SKM-1 (cell line): ENCODE measurements at regions not wholly inside any gene's neighbourhood (a gene's known extent, or its start where the extent isn't known, plus 50 kb on each side); places are given as distances from the start of the nearest gene placed in this dataset.
"Not testable (repeated sequence)": the region's sequence is repeated elsewhere in the genome, so short reads cannot be mapped to it uniquely, and the experiment has no call there.

Source experiments
- DNase-seq: peaks from one replicate; lab custom pipeline; 2025; ENCODE audit not compliant: unreplicated experiment; lab: John Stamatoyannopoulos, UW

DNA sequence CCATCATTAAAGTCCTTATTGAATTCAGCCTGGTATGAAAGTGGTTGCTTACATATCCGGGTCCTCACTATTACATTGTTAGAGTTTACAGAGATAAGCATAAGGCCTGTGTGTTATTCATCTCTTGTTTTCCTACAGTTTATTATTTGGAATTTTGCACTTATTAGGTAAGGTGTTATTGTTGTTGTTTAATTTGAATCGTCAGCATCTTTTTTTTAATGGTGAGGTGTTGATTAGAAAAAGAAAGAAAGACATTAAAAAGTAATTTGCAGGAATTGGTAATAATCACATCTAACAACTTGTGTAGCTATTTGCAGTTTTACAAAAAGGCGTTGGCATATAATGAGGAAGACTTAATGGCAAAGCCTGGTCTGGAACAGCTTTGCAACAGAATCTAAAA, 158.6 kb downstream of the SAMD5 start:
- DNase-seq: no peak

GRCh38 chr6:147674099-147674498, 165.6 kb downstream of the SAMD5 start:
- no peak for DNase-seq

- no peak for DNase-seq
Observed at GRCh38 chr6:147674794-147675193, 166.3 kb downstream of the SAMD5 start.

DNA sequence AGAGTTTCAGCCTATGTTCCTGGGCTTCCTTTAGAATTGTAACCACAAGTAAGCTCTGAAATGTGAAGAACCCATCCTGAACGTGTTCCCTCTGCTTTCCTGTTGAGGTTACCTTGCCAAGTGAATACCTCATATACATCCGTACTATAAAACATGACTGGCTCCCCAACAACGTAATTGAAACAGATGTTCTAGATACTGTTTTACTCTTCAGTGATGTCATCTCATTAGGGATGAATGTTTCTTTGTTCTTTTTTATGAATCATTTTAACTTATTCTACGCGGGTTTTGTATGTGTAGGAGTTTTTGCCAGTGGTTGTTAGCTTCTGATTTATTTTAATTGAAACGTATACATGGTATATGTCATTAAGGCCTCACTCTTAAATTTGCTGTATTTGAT, 166.8 kb downstream of the SAMD5 start:
- no peak for DNase-seq

DNA sequence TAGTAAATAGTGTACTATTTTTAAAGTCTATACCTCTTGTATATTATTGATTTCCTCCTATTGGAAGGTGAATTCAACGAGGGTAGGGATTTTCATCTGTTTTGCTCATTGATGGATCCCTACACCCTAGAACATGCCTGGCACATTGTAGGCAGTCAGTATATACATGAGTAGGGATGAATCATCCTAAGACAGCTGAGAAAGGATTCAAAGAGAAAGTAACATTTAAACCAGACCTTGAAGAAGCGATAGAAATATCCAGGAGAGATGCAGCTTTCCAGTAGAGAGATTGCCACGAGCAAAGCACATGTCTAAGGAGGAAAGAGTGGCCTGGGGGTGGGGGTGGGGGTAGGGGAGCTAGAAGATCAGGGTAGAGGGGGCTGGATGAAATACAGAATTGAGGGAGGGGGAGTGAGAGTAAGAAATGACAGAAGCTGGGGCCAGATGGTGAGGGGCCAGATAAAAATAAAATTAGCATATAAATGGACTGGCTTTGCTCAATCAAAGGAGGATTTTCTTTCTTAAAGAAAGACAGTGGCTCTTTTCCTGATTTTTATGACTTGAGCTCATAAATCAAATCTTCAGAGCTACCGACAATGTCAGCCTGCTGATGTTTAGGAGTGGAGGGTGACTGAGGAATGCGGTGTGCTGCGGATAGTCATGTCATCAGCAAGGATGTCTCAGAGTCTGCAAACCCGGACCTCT, 168.2 kb downstream of the SAMD5 start:
- DNase-seq: no peak

DNA sequence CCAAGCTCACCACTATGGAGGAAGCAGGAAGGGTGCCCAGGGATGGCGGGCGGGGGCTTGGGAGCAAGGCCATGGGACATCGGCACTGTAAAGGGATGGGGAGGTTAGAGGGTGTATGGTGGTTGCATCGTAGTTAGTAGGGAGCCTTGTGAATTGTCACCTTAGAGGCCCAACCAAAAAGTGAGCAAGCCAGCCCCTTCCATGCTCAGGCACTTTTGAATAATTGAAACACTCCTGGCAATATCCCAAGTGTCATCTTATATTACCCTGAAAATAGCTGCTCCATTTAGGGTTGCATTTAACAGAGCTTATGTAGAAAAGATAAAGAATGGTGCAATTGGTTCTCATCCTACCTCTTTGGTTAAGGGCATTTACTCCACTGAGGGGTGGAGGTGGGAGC, 169.2 kb downstream of the SAMD5 start:
- DNase-seq: no peak

DNA sequence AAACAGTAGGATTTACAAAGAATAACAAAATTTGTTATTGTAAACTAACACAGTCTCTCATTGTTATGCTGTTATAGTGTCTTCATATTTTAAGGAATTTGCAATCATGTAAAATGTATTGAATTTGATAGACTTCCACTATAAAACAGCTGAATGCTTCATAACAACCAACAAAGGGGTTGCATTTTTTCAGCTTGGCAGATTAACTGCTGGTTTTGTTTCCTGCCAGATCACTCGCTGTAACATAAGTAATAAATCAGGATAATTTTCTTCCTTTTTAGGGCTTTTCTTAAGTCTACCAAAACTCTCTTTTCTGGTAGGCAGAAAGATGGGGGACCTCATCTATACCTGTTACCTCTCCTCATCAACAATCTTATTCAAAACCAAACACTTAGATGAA, 169.8 kb downstream of the SAMD5 start:
- no peak for DNase-seq

- DNase-seq: no peak
Observed at GRCh38 chr6:147684906-147685305, 176.4 kb downstream of the SAMD5 start.

- no peak for DNase-seq
Observed at GRCh38 chr6:147689398-147689797, 180.9 kb downstream of the SAMD5 start.

- no peak for DNase-seq
Observed at GRCh38 chr6:147691446-147691845, 183.0 kb downstream of the SAMD5 start.

- DNase-seq: no peak
Observed at GRCh38 chr6:147693181-147693580, 184.7 kb downstream of the SAMD5 start.

DNA sequence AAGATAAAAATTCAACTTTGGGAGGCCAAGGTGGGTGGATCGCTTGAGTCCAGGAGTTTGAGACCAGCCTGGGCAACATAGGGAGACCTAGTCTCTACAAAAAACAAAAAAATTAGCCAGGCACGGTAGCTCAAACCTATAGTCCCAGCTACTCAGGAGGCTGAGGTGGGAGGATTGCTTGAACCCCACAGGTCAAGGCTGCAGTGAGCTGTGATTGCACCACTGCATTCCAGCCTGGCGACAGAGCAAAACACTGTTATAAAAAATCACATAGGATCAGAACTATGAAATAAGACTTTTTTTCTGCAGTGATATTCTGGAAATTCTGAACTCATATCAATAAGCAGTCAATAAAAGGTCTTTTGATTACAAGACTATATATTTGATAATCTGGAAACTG, 186.1 kb downstream of the SAMD5 start:
- DNase-seq: not testable (repeated sequence)

DNA sequence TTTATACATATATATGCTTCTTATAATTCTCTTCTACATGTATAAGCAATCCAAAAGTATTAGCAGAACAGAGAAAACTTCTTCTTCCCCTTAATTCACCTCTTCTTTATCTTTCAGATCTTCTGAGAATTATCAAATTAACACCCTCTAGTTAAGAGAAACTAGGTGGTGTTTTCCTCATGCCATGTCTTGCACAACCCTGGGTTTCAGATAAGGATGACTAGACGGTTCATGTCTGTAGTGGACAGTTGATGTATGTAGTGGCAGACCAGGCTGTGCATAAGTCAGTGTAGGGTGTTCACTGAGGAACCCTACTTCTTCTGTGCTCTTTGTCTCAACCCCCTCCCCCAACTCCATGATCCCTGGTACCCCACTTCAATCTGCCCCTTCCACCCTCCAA, 187.3 kb downstream of the SAMD5 start:
- DNase-seq: no peak

- DNase-seq: no peak
Observed at GRCh38 chr6:147699140-147699539, 190.7 kb downstream of the SAMD5 start.

GRCh38 chr6:147699637-147700036, 191.1 kb downstream of the SAMD5 start:
- DNase-seq: no peak

- DNase-seq: no peak
Observed at GRCh38 chr6:147700436-147701209, 192.1 kb downstream of the SAMD5 start.

- DNase-seq: no peak
Observed at GRCh38 chr6:147704691-147705090, 196.2 kb downstream of the SAMD5 start.

DNA sequence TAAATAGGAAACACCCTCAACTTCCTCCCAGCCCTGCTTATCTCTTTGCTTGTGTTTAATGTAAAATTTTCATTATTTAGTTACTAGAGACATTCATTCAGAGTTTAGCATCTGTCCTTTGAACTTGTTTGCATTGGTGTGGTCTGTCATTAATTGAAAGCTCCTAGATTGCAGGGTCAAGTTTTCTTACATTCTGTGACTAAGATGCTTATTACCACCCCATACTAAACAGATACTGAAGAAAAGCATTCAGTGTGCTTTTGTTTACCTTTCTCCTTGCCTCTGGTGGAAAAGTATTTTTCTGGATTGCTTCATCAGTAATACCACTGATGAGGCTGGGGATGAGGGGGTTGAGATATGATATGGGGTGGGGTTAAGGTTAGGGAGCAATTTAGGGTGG, 199.0 kb downstream of the SAMD5 start:
- no peak for DNase-seq

- DNase-seq: no peak
Observed at GRCh38 chr6:147708170-147708569, 199.7 kb downstream of the SAMD5 start.

DNA sequence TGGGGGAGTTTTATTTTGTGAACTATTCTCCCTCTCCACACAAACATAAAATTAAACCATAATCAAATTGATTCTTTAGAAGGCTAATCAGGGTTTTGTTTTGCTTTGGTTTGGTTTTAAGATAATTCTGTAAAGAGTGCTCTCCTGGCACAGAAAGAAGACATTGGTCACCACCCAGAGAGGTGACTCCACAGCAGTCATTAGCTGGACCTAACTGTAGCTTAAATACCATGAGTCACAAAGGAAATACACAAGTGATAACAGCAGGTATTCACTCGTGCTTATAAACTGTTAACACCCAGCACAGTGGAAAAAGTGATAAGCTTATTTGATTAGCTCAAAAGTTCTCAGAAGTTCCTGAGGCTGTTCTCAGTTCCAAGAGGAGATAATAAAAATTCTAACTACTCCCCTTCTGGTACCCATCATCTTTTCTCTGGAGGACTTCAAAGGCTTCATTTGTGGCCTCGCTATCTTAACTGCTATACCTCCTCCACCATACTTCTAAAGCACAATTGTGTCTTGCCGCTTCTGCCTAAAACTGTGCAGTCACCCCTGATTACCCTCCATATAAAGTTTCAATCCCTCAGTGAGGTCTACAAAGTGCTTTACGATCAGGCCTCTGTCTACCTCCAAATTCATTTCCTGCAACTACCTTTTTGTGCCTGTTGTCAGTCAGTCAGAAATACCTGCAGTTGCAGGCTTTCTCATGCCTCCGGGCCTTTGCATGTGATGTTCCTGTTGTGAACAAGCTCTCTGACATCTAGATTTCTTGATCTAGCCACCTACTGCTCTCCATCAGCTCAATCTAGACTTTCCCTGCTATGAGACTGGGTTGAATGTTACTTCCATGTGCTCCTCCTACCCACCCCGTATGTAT, 201.1 kb downstream of the SAMD5 start:
- DNase-seq: no peak

- no peak for DNase-seq
Observed at GRCh38 chr6:147710890-147711289, 202.4 kb downstream of the SAMD5 start.

GRCh38 chr6:147711476-147711875, 203.0 kb downstream of the SAMD5 start:
- DNase-seq: no peak
